ENCODE measurements at regions not wholly inside any gene's neighbourhood (a gene's known extent, or its start where the extent isn't known, plus 50 kb on each side); places are given as distances from the start of the nearest gene placed in this dataset.

- DNase-seq = no peak
These were observed 201.4 kb upstream of the CTNNB1 start for GRCh38 chr3:40997711-40998519.

- DNase-seq = no peak
These were observed 199.6 kb upstream of the CTNNB1 start for GRCh38 chr3:40999682-41000081.

GRCh38 chr3:41000471-41000870, 198.8 kb upstream of the CTNNB1 start:
- peak; percentile 88 for DNase-seq

- no peak for DNase-seq
These were observed 197.7 kb upstream of the CTNNB1 start for GRCh38 chr3:41001556-41001955.

GRCh38 chr3:41002104-41002503, 197.2 kb upstream of the CTNNB1 start:
- DNase-seq = no peak

- DNase-seq = no peak
These were observed 191.9 kb upstream of the CTNNB1 start for GRCh38 chr3:41007399-41007798.

GRCh38 chr3:41011854-41012253, 187.5 kb upstream of the CTNNB1 start:
- no peak for DNase-seq

GRCh38 chr3:41018855-41019254, 180.4 kb upstream of the CTNNB1 start:
- DNase-seq = no peak

- no peak for DNase-seq
These were observed 175.1 kb upstream of the CTNNB1 start for GRCh38 chr3:41024031-41024836.

- peak in 1 of 2 experiments; percentile 12 for DNase-seq
These were observed 172.7 kb upstream of the CTNNB1 start for GRCh38 chr3:41026394-41027177.

GRCh38 chr3:41029356-41029755, 169.9 kb upstream of the CTNNB1 start:
- DNase-seq = peak in 1 of 2 experiments; percentile 2

- no peak for DNase-seq
These were observed 169.1 kb upstream of the CTNNB1 start for GRCh38 chr3:41030220-41030619.

- no peak for DNase-seq
These were observed 167.9 kb upstream of the CTNNB1 start for GRCh38 chr3:41031401-41031800.

- DNase-seq = no peak
These were observed 165.3 kb upstream of the CTNNB1 start for GRCh38 chr3:41033956-41034519.

GRCh38 chr3:41035456-41036022, 163.8 kb upstream of the CTNNB1 start:
- no peak for DNase-seq

- DNase-seq = no peak
These were observed 161.5 kb upstream of the CTNNB1 start for GRCh38 chr3:41037651-41038334.

- no peak for DNase-seq
These were observed 159.0 kb upstream of the CTNNB1 start for GRCh38 chr3:41040256-41040655.

GRCh38 chr3:41041462-41041861, 157.8 kb upstream of the CTNNB1 start:
- DNase-seq = no peak

- DNase-seq = no peak
These were observed 157.4 kb upstream of the CTNNB1 start for GRCh38 chr3:41041899-41042298.

- DNase-seq = no peak
These were observed 154.8 kb upstream of the CTNNB1 start for GRCh38 chr3:41044523-41044922.

- DNase-seq = no peak
These were observed 153.8 kb upstream of the CTNNB1 start for GRCh38 chr3:41045491-41045890.

GRCh38 chr3:41050144-41050543, 149.2 kb upstream of the CTNNB1 start:
- no peak for DNase-seq

Data from NCI-H446 (cell line).